Effector CD8-positive, alpha-beta T cell (primary cell): ENCODE measurements at regions not wholly inside any gene's neighbourhood (a gene's known extent, or its start where the extent isn't known, plus 50 kb on each side); places are given as distances from the start of the nearest gene placed in this dataset.
"Not testable (repeated sequence)": the region's sequence is repeated elsewhere in the genome, so short reads cannot be mapped to it uniquely, and the experiment has no call there.

Source experiments
- DNase-seq: peaks from one replicate; lab custom pipeline; 2025; lab: John Stamatoyannopoulos, UW

- DNase-seq: no peak
These were observed 104.4 kb downstream of the SEC23IP start for GRCh38 chr10:119996944-119997343.

- DNase-seq: no peak
These were observed 104.9 kb downstream of the SEC23IP start for GRCh38 chr10:119997429-119997828.

- DNase-seq: no peak
These were observed 110.3 kb downstream of the SEC23IP start for GRCh38 chr10:120002785-120003184.

GRCh38 chr10:120005207-120006201 is 113.0 kb downstream of the SEC23IP start:
- no peak for DNase-seq

- DNase-seq: no peak
These were observed 114.7 kb downstream of the SEC23IP start for GRCh38 chr10:120007261-120007660.

- no peak for DNase-seq
These were observed 119.0 kb downstream of the SEC23IP start for GRCh38 chr10:120011359-120012130.

GRCh38 chr10:120012131-120012400 is 119.5 kb downstream of the SEC23IP start:
- no peak for DNase-seq

- no peak for DNase-seq
These were observed 120.0 kb downstream of the SEC23IP start for GRCh38 chr10:120012566-120012965.

- DNase-seq: no peak
These were observed 121.5 kb downstream of the SEC23IP start for GRCh38 chr10:120014031-120014430.

GRCh38 chr10:120015064-120015463 is 122.5 kb downstream of the SEC23IP start:
- DNase-seq: no peak

GRCh38 chr10:120016906-120017305 is 124.4 kb downstream of the SEC23IP start:
- no peak for DNase-seq

- DNase-seq: no peak
These were observed 125.3 kb downstream of the SEC23IP start for GRCh38 chr10:120017733-120018417.

- DNase-seq: no peak
These were observed 126.2 kb downstream of the SEC23IP start for GRCh38 chr10:120018695-120019094.

- DNase-seq: no peak
These were observed 127.0 kb downstream of the SEC23IP start for GRCh38 chr10:120019568-120019967.

- DNase-seq: no peak
These were observed 129.8 kb downstream of the SEC23IP start for GRCh38 chr10:120022357-120022756.

- DNase-seq: no peak
These were observed 141.7 kb downstream of the SEC23IP start for GRCh38 chr10:120034236-120034635.

- no peak for DNase-seq
These were observed 146.5 kb downstream of the SEC23IP start for GRCh38 chr10:120039046-120039445.

GRCh38 chr10:120039826-120040225 is 147.3 kb downstream of the SEC23IP start:
- no peak for DNase-seq

GRCh38 chr10:120041807-120042559 is 149.5 kb downstream of the SEC23IP start:
- DNase-seq: no peak

GRCh38 chr10:120042705-120043104 is 150.2 kb downstream of the SEC23IP start:
- DNase-seq: no peak

- DNase-seq: not testable (repeated sequence)
These were observed 154.8 kb downstream of the SEC23IP start for GRCh38 chr10:120047373-120047772.

GRCh38 chr10:120047926-120048325 is 155.4 kb downstream of the SEC23IP start:
- DNase-seq: no peak
